HT-29 (cell line): ENCODE measurements at regions not wholly inside any gene's neighbourhood (a gene's known extent, or its start where the extent isn't known, plus 50 kb on each side); places are given as distances from the start of the nearest gene placed in this dataset.

Experiments
- DNase-seq: peaks from one replicate; pipeline ENCODE4 v3.0.0-alpha.2; 2015; ENCODE audit warnings: low spot score

DNA sequence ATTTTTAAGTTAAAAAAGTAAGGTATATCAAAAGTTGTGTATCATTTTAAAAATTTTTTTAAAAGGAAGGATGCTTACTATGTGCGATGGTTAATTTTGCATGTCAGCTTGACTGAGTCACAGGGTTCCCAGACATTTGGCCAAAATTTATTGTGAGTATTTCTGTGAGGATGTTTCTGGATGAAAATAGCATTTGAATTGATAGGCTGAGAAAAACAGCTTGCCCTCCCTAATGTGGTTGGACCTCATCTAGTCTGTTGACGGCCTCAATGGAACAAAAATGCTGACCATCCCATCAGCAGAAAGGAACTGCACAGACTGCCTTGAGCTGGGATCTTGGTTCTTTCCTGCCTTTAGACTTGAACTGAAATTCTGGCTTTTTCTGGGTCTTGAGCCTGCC lies 724.5 kb downstream of the NCAM2 start:
- DNase-seq = no peak

DNA sequence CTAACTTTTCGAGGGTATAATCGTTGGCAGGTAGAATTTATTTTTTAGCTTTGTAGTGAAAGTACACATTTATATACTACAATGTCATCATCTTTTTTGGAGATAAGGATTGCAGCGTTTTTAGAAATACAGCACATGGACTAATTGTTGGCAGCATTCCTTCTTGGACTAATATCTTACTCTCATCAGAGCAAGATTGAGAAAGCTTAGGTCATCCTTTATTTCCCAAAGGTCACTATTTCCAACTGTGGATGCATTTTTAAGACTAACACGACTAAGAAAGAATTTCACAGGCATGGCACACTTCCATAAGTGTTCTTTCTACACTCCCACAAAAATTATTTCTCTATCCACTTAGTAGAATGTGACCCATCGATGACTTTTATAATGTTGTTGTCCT lies 732.3 kb downstream of the NCAM2 start:
- DNase-seq = no peak

DNA sequence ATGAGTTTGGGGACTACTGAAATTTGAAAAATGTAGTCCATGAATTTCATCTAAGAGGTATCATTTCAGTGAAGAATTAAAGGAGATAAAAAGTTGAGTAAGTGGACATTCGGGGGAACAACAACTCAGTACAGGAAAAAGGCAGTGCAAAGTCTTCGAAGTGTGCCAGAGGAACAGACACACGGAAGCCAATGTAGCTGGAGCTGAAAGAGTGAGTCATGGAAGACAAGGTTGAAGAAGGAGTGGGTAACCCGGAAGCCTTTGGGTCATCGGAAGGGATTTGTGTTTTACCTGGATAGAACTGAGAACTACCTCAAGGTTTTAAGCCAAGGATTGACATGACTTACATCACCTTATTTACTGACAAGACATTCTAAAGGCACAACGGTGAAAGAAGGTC lies 733.4 kb downstream of the NCAM2 start:
- DNase-seq = no peak

- no peak for DNase-seq
These were observed 735.9 kb downstream of the NCAM2 start for GRCh38 chr21:21734088-21734487.

DNA sequence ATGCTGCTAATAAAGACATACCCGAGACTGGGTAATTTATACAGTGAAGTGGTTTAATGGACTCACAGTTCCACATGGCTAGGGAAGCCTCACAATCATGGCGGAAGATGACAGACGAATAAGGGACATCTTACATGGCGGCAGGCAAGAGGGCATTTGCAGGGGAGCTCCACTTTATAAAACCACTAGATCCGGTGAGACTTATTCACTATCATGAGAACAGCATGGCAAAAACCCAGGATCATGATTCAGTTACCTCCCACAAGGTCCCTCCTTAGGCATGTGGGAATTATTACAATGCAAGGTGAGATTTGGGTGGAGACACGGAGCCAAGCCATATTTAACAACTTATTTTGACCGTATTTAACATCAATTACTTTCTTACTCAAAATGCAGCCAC lies 739.0 kb downstream of the NCAM2 start:
- no peak for DNase-seq

DNA sequence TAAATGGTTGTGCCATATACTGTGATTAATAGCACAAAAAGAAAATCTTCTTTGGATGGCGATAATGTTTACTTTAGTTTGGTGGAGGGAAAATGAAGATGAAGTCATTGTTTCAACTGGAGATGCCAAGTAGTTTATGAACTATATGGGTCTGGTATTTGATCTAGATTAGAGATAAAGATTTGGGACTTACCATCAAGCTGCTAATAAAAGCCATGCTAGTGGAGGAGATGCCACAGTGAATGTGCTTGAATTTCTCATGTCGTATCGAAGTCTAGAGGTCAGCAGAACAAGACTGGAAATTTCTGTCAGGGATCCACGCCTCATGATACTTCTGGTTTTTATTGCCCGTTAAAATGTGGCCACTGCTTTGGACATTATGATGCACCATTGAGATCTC lies 742.0 kb downstream of the NCAM2 start:
- DNase-seq = no peak

GRCh38 chr21:21750124-21750825 lies 752.1 kb downstream of the NCAM2 start:
- no peak for DNase-seq

GRCh38 chr21:21751286-21751685 lies 753.1 kb downstream of the NCAM2 start:
- no peak for DNase-seq

- DNase-seq = no peak
These were observed 764.6 kb downstream of the NCAM2 start for GRCh38 chr21:21762855-21763254.

DNA sequence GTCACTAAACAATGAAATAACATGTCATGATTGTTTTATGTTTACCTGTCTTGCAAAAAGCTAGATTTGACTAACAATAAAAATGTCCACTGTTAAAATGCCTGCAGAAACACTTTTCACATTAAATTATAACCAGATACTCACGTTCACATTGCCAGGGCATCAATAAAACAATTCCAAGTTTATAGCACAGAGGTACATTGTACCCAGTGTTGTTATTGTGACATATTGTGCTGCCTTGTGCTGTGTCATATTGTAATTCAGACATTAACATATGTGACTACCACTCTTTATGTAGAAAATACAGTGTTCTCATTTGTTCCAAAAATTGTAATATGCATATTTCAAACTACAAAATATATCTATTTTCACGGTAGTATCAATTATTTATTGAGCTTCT lies 766.1 kb downstream of the NCAM2 start:
- no peak for DNase-seq

- DNase-seq = no peak
These were observed 769.1 kb downstream of the NCAM2 start for GRCh38 chr21:21767276-21767675.

DNA sequence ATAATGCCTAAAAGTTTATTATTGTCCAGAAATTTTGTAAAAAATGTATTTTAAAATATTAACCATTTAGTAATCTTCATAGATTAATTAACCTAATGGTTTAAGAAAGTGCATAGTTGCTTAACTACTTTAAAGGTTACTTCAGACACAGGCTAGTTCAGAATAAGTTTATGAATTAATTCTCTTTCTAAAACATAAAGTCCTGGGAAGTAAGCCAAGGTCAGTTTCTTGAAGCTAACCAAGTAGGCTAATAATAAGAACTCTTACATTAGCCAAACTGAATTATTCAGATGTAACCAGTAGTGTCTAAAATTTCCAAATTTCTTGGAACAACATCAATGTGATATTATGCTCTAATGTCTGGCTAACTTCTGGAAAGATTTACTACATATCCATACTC lies 790.4 kb downstream of the NCAM2 start:
- no peak for DNase-seq

GRCh38 chr21:21801921-21802320 lies 803.7 kb downstream of the NCAM2 start:
- DNase-seq = no peak

- DNase-seq = no peak
These were observed 808.7 kb downstream of the NCAM2 start for GRCh38 chr21:21806711-21807597.

DNA sequence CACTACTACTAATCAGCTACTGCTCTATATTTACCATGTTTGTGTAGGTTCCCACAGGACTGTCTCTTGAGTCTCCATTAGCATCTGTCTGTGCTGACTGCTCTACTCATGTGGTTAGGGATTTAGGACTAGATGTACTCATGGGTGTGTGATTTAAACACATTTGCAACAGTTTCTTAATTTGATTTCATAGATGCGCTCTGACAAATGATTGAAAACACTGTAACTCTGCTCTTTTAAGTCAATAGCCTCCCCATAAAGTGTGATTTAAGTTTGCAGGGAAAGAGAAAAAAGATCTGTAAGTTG lies 809.3 kb downstream of the NCAM2 start:
- DNase-seq = no peak

- DNase-seq = no peak
These were observed 815.1 kb downstream of the NCAM2 start for GRCh38 chr21:21813289-21813688.

GRCh38 chr21:21813934-21814333 lies 815.7 kb downstream of the NCAM2 start:
- no peak for DNase-seq

- DNase-seq = no peak
These were observed 818.6 kb downstream of the NCAM2 start for GRCh38 chr21:21816778-21817177.

DNA sequence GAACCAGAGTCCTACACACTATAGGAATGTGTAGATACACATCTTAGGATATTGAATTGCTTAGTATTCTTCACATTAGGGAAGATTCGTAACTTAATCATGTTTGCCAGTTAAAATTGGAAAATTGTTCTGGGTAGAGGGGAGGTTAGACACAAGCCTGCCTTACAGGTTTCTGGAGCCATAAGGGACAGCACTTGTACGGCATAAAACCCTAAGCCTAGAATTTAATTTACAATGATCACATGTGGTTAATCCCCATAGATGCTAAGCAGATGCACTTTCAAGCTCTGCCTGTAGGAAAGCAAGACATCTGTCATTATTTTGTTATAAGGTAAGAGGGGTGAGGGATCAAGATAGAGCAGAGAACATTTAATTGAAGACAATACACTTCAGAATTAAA lies 820.7 kb downstream of the NCAM2 start:
- no peak for DNase-seq

DNA sequence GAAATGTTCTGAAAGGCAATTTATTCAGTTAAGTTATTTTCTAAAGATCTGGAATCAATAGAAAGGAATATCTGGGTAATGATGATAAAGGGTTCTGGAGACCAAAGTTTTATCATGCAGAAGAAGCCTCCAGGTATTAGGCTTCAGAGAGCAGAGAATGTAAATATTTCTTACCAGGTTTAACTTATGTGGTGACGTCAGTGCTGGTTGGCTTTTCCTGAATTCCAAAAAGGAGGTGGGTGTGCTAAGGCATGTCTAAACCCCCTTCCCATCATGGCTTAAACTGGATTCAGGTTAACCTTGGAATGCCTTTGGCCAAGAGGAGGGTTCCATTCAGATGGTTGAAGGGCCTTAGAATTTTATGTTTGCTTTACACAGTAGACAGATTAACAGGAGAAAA lies 829.9 kb downstream of the NCAM2 start:
- DNase-seq = no peak

DNA sequence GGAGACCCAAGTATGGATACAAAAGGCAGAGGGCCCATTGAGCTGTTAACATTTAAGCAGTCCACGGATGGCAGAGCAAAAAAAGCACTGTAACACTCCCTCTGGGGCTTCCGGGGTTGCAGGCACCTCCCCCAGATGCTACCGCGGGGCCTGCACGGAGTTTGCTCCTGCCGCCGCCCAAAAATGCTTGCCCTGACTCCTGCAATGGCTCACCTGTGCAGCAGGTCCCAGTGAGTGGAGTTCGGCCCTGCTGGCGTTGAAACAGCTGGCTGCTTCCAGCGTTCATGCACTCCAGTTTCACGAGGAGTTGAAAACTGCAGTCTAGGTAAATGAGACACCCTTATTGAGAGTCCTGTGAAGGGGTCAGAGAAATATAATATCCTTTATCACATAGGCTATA lies 832.8 kb downstream of the NCAM2 start:
- DNase-seq = no peak

DNA sequence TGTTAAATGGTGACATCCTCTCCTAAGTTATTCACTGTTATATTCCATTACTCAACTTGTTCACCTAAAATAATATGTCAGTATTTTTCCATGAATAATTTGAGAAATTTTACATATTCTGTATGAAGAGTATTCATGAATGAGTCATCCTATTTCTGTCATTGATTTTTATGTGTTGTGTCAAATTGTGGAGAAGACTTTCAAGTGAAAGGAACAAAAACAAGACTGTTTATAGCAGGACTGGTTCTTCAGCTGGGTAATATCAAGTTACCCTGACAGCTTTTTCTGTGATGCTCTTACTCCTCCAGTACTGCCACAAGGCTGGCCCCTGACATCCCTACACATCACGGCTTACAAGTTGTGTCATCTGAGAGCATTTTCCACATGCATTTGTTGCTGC lies 847.7 kb downstream of the NCAM2 start:
- DNase-seq = no peak

GRCh38 chr21:21851205-21851604 lies 853.0 kb downstream of the NCAM2 start:
- DNase-seq = no peak
